SK-N-SH treated with all-trans-retinoic acid at 6 μM for 48 hours (cell line): ENCODE measurements at regions not wholly inside any gene's neighbourhood (a gene's known extent, or its start where the extent isn't known, plus 50 kb on each side); places are given as distances from the start of the nearest gene placed in this dataset.

Experiments used
- ARNTL ChIP-seq: fragments of 450-650 bp; formaldehyde crosslinking; IDR thresholded peaks from 2 replicates; pipeline ENCODE4 v1.5.0; 2020; ENCODE audit warnings: low read depth, mild to moderate bottlenecking, moderate library complexity, borderline replicate concordance
- CREB5 ChIP-seq: fragments of 250-450 bp; sonication (Bioruptor Pico); IDR thresholded peaks from 2 replicates; pipeline ENCODE4 v1.5.1; 2020; ENCODE audit warnings: low read depth, mild to moderate bottlenecking, moderate library complexity
- ISL1 ChIP-seq: fragments of 250-450 bp; sonication (Bioruptor Pico); IDR thresholded peaks from 2 replicates; pipeline ENCODE4 v2.1.2; 2022; ENCODE audit warnings: mild to moderate bottlenecking, moderate library complexity
- PATZ1 ChIP-seq: fragments of 250-450 bp; sonication (Bioruptor Pico); IDR thresholded peaks from 2 replicates; pipeline ENCODE4 v1.8.0; 2020; ENCODE audit warnings: mild to moderate bottlenecking, moderate library complexity, borderline replicate concordance
- ZFP30 ChIP-seq: fragments of 450-650 bp; formaldehyde crosslinking; IDR thresholded peaks from 2 replicates; pipeline ENCODE4 v1.5.0; 2022; ENCODE audit warnings: mild to moderate bottlenecking, moderate library complexity

- no peak for TF ChIP-seq PATZ1
- TF ChIP-seq CREB5, result no peak
- TF ChIP-seq ARNTL, result no peak
- TF ChIP-seq ZFP30, result no peak
- TF ChIP-seq ISL1 (CRISPR knock-in tag), result no peak
These were observed 100.3 kb downstream of the FAM50B start for GRCh38 chr6:3949521-3949920.
